Stromal cell of bone marrow (primary cell): ENCODE measurements at regions not wholly inside any gene's neighbourhood (a gene's known extent, or its start where the extent isn't known, plus 50 kb on each side); places are given as distances from the start of the nearest gene placed in this dataset.

ENCODE experiments used
- DNase-seq: peaks from one replicate; pipeline ENCODE4 v3.0.0-alpha.2; 2012; ENCODE audit warnings: low read depth

DNA sequence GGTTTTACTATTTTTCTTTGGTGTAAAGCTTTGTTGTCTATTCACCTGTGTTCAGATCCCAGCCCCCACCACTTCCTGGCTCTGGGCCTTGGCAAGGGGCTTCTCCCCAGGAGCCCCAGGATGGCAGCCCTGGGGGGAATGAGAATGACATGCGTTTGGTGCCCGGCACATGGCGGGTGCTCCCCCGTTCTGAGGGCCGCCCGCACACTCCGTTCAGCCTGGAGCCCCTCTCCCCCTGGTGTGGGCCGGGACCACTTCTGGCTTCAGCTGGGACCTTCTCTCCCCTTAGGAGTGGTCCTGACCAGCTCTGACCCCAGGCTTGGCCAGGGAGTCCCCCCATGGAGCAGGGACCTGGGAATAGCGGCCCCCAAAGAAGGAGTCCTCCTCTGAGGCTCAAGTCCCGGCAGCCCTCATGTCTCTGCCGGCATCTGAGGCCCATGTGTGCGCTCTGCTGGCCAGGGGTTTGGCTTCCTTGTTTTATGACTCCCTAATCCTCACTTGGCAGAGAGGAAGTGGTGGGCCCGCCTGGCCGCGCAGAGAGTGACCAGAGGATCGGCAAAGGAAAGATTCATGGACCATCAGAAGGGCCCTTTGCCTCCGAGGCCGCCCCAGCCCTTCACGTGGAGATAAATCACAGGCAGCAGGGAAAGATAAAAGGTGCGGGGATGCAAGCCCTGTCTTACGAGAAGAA is 57.0 kb upstream of the LMX1B start:
- DNase-seq: no peak

DNA sequence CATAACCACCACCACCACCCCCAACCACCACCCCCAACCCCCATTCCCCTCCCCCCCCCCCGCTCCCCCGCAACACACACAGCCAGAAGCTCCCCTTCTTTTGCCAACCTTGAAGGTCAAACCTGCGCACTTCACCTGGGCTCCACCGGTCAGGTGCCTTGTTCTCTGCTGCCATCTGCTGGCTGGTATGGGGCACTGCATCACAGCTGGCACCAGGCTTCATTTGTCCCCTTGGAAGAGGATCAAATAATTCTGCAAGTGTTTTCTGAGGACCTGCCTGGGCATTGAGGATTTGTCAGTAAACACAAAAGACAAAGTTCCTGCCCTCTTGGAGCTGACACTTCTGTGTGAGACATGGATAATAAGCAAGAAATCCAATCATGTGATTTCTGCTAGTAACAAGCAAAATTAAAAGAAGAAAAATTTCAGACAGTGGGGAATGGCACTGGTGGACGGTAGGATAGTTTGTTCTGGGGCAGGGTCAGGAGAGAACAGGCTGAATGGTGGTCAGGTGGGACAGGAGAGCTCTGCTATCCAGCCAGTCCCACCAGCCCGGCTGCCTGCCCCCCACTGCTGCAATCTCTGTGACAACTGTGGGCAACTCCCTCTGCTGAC is 55.6 kb upstream of the LMX1B start:
- DNase-seq: peak; percentile 8

- DNase-seq: no peak
Observed at GRCh38 chr9:126559296-126559695, 54.4 kb upstream of the LMX1B start.

- DNase-seq: no peak
Observed at GRCh38 chr9:126561582-126561981, 52.1 kb upstream of the LMX1B start.

DNA sequence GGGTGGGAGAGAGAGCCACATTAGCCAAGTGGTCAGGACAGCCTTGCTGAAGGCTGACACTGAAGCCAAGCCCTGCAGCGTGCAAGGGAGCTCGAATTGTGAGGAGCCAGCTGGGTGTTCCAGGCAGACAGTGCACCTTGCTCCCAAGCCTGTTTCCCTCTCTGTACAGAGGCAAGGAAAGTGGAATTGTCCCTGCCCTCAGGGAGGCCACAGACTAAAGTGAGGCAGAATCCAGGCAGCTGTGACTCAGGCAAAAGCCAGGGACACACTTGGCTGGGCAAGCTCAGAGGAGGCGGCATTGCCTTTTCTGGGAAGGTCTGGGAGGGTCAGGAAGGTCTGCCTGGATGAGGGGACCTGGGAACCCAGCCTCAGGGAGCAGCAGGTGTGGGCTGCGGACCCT is 50.2 kb upstream of the LMX1B start:
- DNase-seq: no peak
